Tibial nerve (tissue), 4 donors: ENCODE measurements at regions not wholly inside any gene's neighbourhood (a gene's known extent, or its start where the extent isn't known, plus 50 kb on each side); places are given as distances from the start of the nearest gene placed in this dataset.

Experiments
- CTCF ChIP-seq, 5 experiments: fragments of 200-600 bp in 3 of 5; fragments of 450-650 bp in 2 of 5; sonication (generic) in 3 of 5; IDR thresholded peaks; one replicate each; pipeline ENCODE4 v1.5.1; 2016 to 2019; ENCODE audit warnings: antibody characterized with exemption in 5 of 5, mild to moderate bottlenecking in 3 of 5, moderate library complexity in 2 of 5
- EP300 ChIP-seq, 2 donors: sonication (generic); formaldehyde crosslinking; IDR thresholded peaks; one replicate each; pipeline ENCODE4 v1.6.1; 2017; ENCODE audit warnings: antibody characterized with exemption in 2 of 2, mild to moderate bottlenecking in 1 of 2

GRCh38 chr21:40976198-40977109 is 129.5 kb upstream of the DSCAM start:
- TF ChIP-seq CTCF (IDR thresholded peaks at IDR 0.05) = no peak
- no peak for TF ChIP-seq EP300 (IDR thresholded peaks at IDR 0.05)
